Transverse colon (tissue), 4 donors: ENCODE measurements at regions not wholly inside any gene's neighbourhood (a gene's known extent, or its start where the extent isn't known, plus 50 kb on each side); places are given as distances from the start of the nearest gene placed in this dataset.

Experiments used
- DNase-seq: peaks from one replicate; pipeline ENCODE4 v3.0.0-alpha.2; 2019
- H3K27ac ChIP-seq, 4 donors: fragments of 200-600 bp; sonication (generic); 2 replicates each; pipeline ENCODE4 v1.5.1; 2016 to 2018; ENCODE audit warnings: inconsistent platforms in 4 of 4
- H3K27me3 ChIP-seq: fragments of 200-600 bp; sonication (generic); 2 replicates; pipeline ENCODE4 v1.5.1; 2017; ENCODE audit warnings: inconsistent platforms
- H3K36me3 ChIP-seq, 4 donors: fragments of 200-600 bp; sonication (generic); 2 replicates each; pipeline ENCODE4 v1.5.1; 2017 to 2019; ENCODE audit warnings: inconsistent platforms in 4 of 4
- H3K4me1 ChIP-seq, 4 donors: fragments of 200-600 bp; sonication (generic); 2 replicates each; pipeline ENCODE4 v1.5.1; 2017 to 2020; ENCODE audit warnings: inconsistent platforms in 4 of 4
- H3K4me3 ChIP-seq, 4 donors: fragments of 200-600 bp; sonication (generic); 1 replicate in 1 of 4; 2 replicates in 3 of 4; pipeline versions ENCODE4 v1.5.1 to v1.6.1; 2017 to 2019; ENCODE audit warnings: inconsistent platforms in 4 of 4
- H3K9me3 ChIP-seq, 2 donors: fragments of 200-600 bp; sonication (generic); 2 replicates each; pipeline ENCODE4 v1.5.1; 2017 to 2019; ENCODE audit warnings: inconsistent platforms in 2 of 2
- CTCF ChIP-seq, 5 experiments: fragments of 200-600 bp in 3 of 5; fragments of 450-650 bp in 2 of 5; sonication (generic) in 3 of 5; IDR thresholded peaks; 1 replicate in 2 of 5; 2 replicates in 3 of 5; pipeline ENCODE4 v1.5.1; 2016 to 2017; ENCODE audit warnings: antibody characterized with exemption in 5 of 5, inconsistent platforms in 3 of 5, mild to moderate bottlenecking in 2 of 5, moderate library complexity in 1 of 5
- EP300 ChIP-seq: sonication (generic); formaldehyde crosslinking; IDR thresholded peaks from one replicate; pipeline ENCODE4 v1.6.1; 2017; ENCODE audit warnings: antibody characterized with exemption, low read depth
- POLR2A ChIP-seq: fragments of 450-650 bp; IDR thresholded peaks from one replicate; pipeline ENCODE4 v1.6.1; 2016; ENCODE audit warnings: antibody characterized with exemption, mild to moderate bottlenecking, moderate library complexity
- POLR2AphosphoS5 ChIP-seq, 3 donors: sonication (generic); formaldehyde crosslinking; IDR thresholded peaks; one replicate each; pipeline ENCODE4 v1.6.1; 2016; ENCODE audit warnings: antibody characterized with exemption in 3 of 3
- WGBS, 2 donors: methylation state at CpG; one replicate each; pipeline ENCODE4 v1.1.5; 2018; ENCODE audit warnings: low coverage in 1 of 2; 5-methylcytosine and 5-hydroxymethylcytosine counted together
- in situ Hi-C, 4 donors: fragments of 200-750 bp; cut with MboI; loops; one replicate each; pipeline versions ENCODE4 v1.15.0 to v1.15.1; 2017; ENCODE audit warnings: low sequenced_read_pairs in 3 of 4, low pct_ligation_motif_present in 1 of 4, low pct_unique_long_range_greater_than_20kb in 1 of 4
- intact Hi-C: fragments of 100-400 bp; cut with DNase I; formaldehyde crosslinking; loops from one replicate; pipeline ENCODE4 v1.15.1; 2023; ENCODE audit warnings: low total_unique reads

GRCh38 chr18:67217551-67218166 is 298.9 kb downstream of the DSEL start:
- WGBS, 2 donors = 5 to 7% methylated on average over 7 of the region's 7 CpGs
- Histone ChIP-seq H3K27me3 (no peaks in the 10 kb centered on the region), H3K9me3 (no peaks in the 10 kb centered on the region), H3K4me1 (no peaks in the 10 kb centered on the region), H3K36me3 (no peaks in the 10 kb centered on the region), H3K4me3 (no peak overlapping the region), H3K27ac (no peak overlapping the region)
- intact Hi-C loops = loop anchor here (10.0 kb wide), 1 partner anchor 1447 kb away; no protein-coding TSS in a partner anchor
- peak; percentile 71 to 84 (median 74) for TF ChIP-seq CTCF (IDR thresholded peaks at IDR 0.05)
- TF ChIP-seq POLR2A = no peak
- TF ChIP-seq POLR2AphosphoS5 (IDR thresholded peaks at IDR 0.05) = no peak
- no peak for TF ChIP-seq EP300
- in situ Hi-C loops = loop anchor here in 3 of 4 donors (10.0 to 25.0 kb wide), 3 partner anchors 1437 to 1447 kb away; no protein-coding TSS in a partner anchor
- DNase-seq = peak; percentile 29

GRCh38 chr18:67216846-67217245 is 299.7 kb downstream of the DSEL start:
- no peaks in the 10 kb centered on the region for H3K4me1 ChIP-seq
- H3K4me3 ChIP-seq = no peak overlapping the region
- intact Hi-C loops = loop anchor here (10.0 kb wide), 1 partner anchor 1448 kb away; no protein-coding TSS in a partner anchor
- TF ChIP-seq POLR2A (no peak), CTCF (IDR thresholded peaks at IDR 0.05) (no peak), EP300 (no peak), POLR2AphosphoS5 (IDR thresholded peaks at IDR 0.05) (no peak)
- in situ Hi-C loops = loop anchor here in 3 of 4 donors (10.0 to 25.0 kb wide), 3 partner anchors 1438 to 1448 kb away; no protein-coding TSS in a partner anchor
- WGBS, 2 donors = 85 to 100% methylated on average over 1 of the region's 1 CpG
- H3K27ac ChIP-seq = no peak overlapping the region
- no peaks in the 10 kb centered on the region for H3K36me3 ChIP-seq
- no peak for DNase-seq
- no peaks in the 10 kb centered on the region for H3K9me3 ChIP-seq
- H3K27me3 ChIP-seq = no peaks in the 10 kb centered on the region

- H3K4me1 ChIP-seq = no peaks in the 10 kb centered on the region
- in situ Hi-C loops = loop anchor here in 3 of 4 donors (10.0 to 25.0 kb wide), 3 partner anchors 1439 to 1449 kb away; no protein-coding TSS in a partner anchor
- no peak for DNase-seq
- H3K9me3 ChIP-seq = no peaks in the 10 kb centered on the region
- no peaks in the 10 kb centered on the region for H3K36me3 ChIP-seq
- H3K27ac ChIP-seq = no peak overlapping the region
- intact Hi-C loops = loop anchor here (10.0 kb wide), 1 partner anchor 1449 kb away; no protein-coding TSS in a partner anchor
- no peak overlapping the region for H3K4me3 ChIP-seq
- WGBS, 2 donors = 60 to 91% methylated on average over 1 to 25 of the region's 25 CpGs
- no peak for TF ChIP-seq POLR2AphosphoS5 (IDR thresholded peaks at IDR 0.05)
- no peak for TF ChIP-seq POLR2A
- TF ChIP-seq EP300 = no peak
- TF ChIP-seq CTCF (IDR thresholded peaks at IDR 0.05) = no peak
- H3K27me3 ChIP-seq = no peaks in the 10 kb centered on the region
Measured at GRCh38 chr18:67215686-67216085, 300.8 kb downstream of the DSEL start.

- intact Hi-C loops (loop anchor here (10.0 kb wide), 1 partner anchor 1453 kb away; no protein-coding TSS in a partner anchor), in situ Hi-C loops (loop anchor here in 3 of 4 donors (10.0 to 25.0 kb wide), 3 partner anchors 1443 to 1453 kb away; no protein-coding TSS in a partner anchor)
- TF ChIP-seq CTCF (IDR thresholded peaks at IDR 0.05) (no peak), EP300 (no peak), POLR2AphosphoS5 (IDR thresholded peaks at IDR 0.05) (no peak), POLR2A (no peak)
- no peaks in the 10 kb centered on the region for H3K27me3 ChIP-seq
- WGBS, 2 donors = 65 to 72% methylated on average over 6 of the region's 6 CpGs
- no peaks in the 10 kb centered on the region for H3K36me3 ChIP-seq
- H3K27ac ChIP-seq = no peak overlapping the region
- DNase-seq = no peak
- no peaks in the 10 kb centered on the region for H3K9me3 ChIP-seq
- H3K4me3 ChIP-seq = no peak overlapping the region
- no peaks in the 10 kb centered on the region for H3K4me1 ChIP-seq
Measured at GRCh38 chr18:67211646-67212045, 304.9 kb downstream of the DSEL start.
